NCI-H510A treated with DMSO at 0.1 percent for 48 hours (cell line): ENCODE measurements at regions not wholly inside any gene's neighbourhood (a gene's known extent, or its start where the extent isn't known, plus 50 kb on each side); places are given as distances from the start of the nearest gene placed in this dataset.

ENCODE experiments used
- DNase-seq: peaks from one replicate; lab custom pipeline; 2025; lab: John Stamatoyannopoulos, UW

DNA sequence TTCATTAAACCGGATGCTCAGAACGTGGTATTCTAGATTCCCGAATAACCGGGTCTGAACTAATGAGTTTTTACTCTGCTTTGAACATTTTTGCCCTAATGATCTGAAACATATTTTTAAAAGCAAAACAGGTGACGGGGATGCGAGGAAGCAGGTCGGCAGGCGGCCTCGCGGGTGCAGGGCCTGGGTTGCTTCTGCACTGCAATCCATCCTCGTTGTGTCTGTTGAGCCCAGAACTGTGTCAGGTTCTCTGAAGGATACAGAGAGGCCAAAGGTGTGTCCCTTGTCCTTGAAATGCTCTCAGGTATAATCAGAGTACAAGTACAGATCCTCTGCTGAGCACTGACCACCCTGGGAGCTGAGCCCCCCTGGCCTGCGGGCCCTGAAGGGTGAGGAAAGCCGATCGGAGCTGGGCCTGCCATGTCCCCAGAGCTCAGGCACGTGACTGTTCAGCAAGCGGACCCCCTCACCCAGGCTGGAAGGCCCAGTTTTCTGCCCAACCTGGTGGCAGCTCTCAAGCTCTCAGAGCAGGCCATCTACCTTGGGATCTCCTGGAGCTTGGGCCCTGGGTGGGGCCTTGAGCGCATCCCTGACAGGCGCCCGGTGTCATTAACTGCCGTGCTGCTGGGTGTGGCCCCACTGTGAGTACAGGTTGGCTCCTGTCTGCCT lies 151.8 kb downstream of the OLFM1 start:
- DNase-seq, result no peak

DNA sequence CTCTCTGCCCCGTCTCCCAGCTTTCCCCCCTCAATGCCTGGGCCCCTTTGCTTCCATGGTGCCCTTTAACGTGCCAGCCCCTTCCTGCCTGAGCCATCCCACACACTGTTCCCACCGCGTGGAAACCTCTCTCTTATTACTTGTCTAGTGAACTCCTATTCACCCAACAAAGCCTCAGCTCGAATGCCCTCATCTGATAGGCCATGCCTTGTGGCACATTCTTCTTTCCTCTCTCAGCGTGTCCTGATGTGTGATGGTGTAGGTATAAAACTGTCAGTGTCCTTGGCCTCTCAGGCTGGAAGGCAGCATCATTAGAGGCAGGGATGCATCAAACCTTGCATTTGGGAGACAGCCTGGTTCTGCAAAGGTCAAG lies 152.3 kb downstream of the OLFM1 start:
- DNase-seq, result no peak

DNA sequence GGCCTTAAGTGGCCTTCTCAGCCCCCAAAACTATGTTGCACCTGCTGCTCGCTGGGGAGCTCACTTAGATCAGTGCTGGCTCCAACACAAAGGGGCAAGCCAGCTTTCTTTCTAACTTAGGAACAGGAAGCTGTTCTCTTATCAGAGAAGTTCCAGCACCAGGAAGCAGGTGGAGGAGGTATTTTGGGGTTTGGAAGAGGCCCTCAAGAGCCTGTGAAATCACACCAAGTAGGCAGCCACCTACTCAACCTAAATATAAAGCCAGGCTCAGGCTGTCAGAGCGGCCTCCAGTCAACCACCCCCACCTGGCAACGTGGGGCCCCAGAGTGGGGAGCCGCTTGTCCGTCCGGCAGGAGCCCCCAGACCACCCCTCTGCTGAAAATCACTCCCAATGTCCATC lies 152.8 kb downstream of the OLFM1 start:
- no peak for DNase-seq

DNA sequence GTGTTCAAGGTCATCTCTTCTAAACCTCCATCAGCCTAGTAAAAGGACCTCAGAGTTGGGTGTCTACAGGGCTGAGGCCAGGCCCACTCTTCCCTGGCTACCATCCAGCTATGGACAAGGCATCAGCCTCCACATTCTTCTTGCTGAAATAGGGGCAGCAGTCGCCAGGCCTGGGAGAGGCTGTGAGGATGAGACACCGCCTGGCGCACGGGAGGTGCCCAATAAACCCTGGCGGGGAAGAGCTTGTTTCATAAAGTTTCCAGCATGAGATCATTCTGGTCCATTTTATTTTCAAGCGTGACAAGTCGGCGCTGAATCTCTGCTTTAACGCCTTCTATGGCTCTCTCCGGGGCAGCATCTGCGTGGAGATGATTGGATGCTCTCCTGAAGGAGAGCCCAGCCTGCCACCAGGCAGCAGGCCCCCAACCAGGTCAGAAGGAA lies 153.4 kb downstream of the OLFM1 start:
- DNase-seq, result no peak

DNA sequence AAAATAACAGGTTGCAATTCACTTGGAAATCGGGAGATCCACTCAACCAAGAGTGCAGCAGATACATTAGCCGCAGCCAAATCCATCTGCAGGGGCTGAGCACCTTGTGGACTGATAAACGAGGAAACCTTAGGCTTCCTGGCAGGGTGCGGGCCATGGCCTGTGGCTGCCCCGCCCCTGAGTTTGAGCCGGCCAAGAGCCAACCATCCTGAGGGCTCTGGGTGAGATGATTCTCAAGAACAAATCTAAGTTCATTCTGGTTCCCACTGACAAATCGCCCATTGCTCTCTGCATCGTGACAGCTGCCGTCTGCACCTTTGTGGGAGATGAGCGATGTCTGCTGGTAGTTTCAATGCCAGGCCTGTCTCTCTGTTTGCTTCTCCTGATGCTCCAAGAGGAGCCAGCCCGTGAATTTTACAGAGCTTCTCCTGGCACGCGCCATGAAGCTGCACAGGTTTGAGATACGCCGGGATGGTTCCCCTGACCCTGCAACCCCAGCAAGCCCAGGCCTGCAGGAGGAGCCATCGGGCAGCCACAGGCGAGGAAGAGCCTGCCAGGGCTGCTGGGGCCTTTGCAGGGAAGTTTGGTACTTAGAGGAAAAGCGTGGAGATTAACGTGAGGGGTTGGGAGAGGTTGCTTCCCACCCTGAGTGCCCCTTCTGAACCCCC lies 154.0 kb downstream of the OLFM1 start:
- DNase-seq, result no peak

DNA sequence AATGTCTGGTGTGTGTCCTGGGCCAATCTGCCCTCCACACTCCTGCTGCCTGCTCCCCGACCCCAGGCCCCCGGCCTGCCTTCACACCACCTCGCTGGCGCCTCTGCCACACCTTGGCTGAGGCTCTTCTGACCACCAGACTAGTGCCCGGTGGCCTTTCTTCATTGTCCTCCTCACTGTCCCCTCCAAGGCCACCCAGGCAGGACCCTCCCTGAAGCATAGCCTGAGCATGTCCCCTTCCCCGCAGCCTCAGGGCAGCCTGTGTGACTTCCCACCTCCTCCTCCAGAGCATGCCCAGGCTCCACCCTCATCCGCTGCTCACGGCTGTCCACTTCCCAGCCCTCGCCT lies 154.6 kb downstream of the OLFM1 start:
- DNase-seq, result no peak

DNA sequence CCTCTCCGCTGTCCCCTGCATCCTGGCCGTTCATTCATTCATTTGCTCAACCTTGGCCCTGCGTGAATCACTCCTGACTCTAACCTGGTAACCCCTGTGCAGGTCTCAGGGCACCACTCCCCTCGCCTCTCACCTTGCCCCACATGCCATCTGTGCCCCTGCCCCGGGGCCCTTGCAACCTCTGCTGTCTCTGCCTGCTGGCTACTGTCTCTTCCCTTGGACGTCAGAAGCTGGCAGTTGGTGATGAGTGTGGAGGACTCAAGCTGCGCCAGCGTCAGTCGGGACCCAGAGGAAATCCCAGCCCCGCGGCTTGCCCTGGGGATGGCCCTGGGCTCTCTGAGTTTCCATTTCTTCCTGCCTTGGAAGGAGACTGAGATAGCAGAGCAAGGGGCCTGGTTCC lies 154.9 kb downstream of the OLFM1 start:
- no peak for DNase-seq

DNA sequence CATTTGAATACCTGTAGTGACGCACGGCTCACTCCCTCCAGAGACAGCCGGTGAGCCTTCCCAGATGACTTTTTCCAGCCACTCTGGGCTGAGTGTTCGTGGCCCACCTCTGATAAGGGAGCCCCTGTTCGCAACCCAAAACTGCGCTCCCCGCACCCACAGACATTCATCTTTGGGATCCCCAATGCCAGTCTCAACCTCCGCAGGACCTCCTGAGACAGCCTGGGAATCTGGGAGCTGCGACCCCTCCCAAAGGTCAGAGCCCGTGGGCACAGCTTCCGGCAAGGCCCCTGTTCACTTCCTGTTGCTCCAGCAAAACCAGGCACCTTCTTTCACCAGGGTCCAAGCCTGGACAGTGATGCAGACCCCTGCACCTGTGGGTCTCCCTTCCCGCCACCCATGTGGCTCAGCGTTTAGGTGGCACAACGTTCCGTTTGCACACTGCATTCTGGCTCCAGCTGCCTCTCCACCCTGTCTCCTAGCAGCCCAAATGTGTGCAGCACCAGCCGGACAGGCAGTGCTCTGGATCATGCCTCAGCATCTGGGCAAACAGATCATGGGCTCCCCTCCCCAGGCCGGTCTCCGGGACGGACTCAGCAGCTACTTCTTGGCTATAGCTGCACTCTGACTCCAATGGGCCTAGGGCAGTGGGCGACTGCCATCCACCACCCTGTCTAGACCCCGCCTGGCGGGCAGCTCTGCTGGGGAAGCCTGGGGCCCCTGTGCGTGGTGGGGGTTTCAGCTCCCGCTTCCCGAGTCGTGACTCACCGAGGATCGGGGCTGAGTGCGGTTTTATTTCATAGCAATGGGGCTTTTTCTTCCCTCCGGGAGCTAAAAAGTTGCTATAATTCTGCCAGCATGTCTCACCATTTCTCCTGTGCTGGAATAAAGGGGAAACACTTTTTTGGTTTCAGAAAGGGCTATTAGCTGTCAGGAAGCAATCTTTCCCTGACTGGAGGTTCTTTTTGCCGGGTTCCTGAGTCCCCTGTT lies 156.0 kb downstream of the OLFM1 start:
- DNase-seq, result no peak

DNA sequence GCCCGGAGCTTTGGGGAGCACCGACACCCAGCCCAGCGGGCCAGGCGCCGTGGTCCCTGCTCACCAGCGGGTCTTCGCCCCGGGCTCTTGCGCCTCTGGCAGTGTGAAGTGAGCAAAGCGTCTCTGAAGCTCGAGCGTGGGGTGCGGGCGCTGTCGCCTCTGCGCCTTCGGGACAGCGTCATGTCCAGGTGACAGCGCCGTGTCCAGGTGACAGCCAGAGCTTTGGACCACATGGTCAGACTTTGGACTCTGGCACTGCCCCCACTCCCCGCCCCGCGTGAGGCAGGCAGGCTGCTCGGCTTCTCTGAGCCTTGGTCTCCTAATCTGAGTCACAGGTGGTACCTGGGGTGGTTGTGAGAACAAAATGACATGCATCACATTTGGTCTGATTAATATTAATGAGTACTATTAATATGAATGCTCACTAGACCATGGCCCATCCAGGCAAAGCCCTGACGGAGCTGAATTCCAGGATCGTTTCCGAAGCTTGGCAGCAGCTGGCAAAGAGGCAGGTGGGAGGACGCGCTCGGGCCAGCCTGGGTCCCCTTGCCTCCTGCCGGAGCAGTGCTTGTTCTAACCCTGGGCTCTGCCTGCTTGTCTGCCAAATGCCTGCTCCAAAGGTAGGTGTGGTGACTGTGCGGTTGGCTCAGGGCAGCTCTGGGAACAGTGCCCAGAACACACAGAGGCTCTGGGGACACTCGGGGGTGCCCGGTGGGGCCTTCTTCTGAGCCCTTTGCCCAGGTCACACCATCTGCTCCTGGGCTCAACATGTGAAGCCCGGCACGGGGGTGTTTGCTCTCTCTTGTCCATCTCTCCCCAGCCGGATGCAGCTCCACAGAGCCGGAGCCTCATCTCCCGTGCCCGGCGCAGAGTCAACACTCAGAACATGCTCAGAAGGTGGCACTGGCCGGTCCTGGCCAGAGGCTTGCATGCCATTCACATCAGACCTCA lies 157.1 kb downstream of the OLFM1 start:
- DNase-seq, result no peak

DNA sequence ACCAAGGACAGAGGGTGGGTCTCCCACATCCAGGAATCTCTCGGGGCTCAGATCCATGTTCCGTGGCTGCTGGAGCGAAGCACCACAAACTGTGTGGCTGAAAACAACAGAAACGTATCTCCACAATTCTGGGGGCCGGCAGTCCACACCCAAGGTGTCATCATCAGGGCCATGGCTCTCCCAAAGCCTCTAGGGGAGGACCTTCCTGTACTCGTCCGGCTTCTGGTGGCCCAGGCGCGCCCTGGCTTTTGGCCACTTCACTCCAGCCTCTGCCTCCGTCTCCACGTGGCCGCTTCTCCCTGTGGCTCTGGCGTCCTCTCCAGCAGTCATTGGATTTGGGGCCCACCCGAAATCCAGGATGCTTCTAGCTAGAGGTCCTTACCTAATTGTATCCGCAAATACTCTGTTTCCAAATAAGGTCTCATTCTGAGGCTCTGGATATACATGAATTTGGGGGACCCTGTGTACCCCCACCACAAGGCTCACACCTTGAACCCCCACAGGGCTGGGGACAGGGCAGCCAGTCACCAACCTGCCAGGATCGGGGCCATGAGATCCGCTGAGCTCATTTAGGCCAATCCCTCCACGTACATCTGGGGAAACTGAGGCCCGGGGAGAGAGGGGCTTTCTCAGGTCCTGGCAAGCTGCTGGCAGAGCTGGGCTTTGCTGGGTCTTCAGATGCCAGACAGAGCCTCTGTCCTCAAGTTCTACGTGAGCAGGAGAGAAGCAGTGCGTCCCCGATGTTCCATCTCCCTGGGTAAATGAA lies 158.2 kb downstream of the OLFM1 start:
- no peak for DNase-seq

DNA sequence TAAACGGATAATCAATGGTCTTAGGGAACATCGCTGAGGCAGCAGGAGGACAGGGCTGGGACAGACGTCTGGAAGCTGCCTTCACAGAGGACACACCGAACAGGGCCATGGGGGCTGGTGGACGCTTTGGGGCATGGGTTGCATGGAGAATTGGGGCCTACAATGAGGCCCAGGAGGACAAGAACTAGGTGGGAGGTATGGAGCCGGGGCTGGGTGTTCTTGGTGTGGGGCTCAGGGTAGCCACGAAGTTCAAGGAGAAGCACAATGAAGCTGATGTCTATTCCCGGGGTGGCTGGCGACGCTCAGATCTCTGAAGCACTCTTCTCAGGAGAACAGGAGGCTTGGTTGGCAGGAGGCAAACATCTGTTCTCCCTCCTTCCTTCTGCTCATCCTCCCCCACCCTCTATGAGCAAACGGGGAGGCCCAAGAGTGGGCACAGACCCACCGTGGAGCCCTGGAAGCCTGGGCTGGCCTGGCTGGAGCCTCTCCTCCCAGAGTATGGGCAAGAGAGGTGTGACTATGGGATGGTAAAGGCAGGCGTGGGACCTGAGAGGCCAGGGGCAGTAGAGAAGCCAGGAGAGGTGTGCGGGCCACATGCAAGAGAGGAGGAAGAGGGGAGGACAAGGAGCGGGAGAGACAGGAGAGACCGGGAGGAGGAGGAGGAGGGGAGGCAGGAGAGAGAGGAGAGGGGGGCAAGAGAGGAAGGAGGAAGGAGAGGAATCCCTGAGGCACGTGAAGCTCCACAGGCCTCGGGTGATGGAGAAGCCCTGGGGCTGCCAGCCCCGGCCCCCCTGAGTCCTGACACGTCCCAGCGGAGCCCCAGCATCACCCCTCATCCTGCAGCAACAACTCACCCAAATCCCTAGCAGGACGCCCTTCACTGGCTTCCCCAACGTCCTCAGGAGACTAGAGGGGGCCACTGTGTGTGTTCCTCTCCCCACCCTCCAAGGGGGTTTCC lies 159.1 kb downstream of the OLFM1 start:
- DNase-seq, result no peak

DNA sequence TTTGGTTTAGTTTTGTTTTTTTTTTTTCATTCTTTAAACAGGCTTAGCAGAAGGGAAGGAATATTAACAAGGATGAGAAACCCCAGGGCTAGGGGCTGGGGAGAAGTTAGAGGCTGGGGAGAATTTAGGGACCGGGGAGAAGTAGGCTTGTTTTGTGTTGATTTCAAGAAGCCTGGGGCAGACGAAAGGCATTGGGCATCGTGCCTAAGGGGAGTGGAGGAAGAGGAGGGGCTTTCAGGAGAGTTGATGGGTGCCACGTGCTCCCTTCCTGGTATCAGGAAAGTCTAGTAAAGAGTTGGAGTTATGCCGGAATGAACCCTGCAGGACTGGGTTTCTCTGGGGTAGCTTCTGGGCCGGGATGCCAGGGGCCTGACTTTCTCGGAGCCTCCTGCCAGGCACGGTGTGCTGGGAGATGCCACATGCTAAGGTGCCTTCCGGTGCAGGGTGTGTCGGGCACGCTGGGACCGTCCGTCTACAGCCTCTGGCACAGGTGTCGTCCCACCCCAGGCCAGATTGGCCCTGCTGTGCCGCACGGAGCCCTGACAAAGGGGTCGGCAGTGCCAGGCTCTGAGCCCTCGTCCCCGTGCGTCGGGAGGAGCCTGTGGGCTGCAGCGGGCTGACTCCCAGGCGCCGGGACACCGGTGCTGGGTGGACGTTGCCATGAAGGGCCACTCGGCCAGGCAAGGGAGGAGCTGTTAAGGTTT lies 159.9 kb downstream of the OLFM1 start:
- no peak for DNase-seq

DNA sequence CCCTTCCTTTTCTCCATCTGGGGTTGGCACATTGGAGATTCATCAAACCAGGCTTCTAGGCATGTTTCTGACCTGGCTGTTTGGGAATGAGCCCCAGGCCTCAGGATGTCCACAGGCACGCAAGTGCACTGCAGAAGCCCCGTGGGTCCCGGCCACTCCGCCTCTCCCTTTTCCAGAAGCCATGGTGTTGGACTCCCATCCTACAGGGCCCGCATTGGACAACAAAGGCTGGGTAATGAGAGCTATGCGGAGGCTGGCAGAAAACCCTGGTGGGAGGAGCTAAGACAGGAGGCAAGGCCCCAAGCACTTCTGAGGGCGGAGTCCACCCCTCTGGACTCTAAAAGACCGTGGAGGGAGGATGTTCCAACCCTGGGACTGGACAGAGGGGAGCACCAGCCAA lies 160.6 kb downstream of the OLFM1 start:
- DNase-seq, result no peak

DNA sequence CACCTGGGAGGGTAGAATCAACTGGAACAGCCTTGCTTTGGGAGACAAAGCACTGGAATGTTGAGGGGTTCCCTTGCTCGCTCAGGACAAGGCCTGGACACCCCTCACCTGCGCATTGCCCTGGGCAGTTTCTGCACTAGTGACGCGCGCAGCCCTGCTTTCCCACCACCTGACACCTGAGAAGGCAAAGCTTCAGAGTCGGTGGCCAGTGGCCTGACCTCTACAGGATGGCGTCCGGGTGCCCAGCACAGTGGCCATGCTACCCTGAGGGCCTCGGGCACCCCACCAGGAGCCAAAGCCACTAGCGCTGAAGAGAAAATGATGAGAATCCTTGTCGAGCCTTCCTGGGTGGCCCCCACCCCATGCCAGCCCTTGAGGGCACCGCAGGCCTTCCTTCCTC lies 161.3 kb downstream of the OLFM1 start:
- no peak for DNase-seq

DNA sequence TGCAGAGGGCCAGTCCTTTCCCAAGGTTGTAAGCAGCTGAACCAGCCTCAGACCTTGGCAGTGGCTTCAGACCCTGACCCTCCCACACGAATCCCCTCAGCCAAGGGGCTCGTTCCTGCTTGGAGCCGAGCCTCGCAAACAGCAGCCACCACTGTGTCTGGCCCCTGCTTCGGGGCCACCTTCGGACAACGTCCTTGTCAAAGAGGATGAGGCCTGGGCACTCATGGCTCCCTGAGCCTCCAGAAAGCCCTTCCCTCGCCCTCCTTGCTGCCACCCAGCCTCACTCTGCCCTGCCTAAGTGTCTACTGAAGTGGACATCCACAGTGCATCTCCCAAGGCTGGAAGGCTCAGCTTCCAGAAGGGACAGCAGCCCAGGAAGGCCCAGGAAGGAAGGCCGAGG lies 161.7 kb downstream of the OLFM1 start:
- DNase-seq, result no peak

DNA sequence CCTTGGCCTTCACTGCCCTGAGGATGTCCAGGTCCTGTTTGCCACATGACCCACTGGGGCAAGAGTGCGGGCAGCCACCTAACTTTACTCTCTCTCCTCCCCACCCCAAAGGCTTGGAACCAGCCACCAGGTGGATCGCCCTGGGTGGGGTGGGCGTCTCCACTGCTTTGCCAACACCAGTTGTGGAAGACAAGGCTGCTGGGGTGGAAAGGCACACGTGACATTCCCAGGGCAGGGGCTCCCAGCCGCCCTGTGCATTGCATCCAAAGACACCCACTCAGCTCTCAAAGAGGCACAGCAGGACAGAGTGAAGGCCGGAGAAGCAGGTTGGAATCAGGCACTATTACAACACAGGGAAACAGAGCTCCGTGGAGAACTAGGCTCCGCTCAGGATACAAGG lies 162.2 kb downstream of the OLFM1 start:
- no peak for DNase-seq

DNA sequence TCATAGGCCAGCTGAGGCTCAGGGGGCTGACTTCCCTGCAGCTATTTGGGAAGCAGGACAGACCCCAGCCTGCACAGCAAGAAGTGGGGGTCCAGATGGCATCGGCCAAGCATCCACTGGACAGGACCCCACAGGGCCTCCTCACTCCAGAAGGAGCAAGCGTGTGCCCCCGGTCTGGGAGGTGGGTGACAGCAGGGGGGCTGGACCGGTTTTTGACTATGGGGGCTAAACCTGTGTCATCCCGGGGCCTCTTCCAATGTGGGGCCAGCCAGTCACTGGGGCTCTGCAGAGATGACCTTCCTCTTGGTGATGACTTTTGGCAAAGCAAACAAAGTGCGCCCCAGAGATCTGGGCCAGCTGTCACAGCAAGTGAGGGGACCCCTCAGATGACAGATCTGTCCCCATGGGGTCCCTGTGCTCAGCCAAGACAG lies 163.9 kb downstream of the OLFM1 start:
- DNase-seq, result no peak

DNA sequence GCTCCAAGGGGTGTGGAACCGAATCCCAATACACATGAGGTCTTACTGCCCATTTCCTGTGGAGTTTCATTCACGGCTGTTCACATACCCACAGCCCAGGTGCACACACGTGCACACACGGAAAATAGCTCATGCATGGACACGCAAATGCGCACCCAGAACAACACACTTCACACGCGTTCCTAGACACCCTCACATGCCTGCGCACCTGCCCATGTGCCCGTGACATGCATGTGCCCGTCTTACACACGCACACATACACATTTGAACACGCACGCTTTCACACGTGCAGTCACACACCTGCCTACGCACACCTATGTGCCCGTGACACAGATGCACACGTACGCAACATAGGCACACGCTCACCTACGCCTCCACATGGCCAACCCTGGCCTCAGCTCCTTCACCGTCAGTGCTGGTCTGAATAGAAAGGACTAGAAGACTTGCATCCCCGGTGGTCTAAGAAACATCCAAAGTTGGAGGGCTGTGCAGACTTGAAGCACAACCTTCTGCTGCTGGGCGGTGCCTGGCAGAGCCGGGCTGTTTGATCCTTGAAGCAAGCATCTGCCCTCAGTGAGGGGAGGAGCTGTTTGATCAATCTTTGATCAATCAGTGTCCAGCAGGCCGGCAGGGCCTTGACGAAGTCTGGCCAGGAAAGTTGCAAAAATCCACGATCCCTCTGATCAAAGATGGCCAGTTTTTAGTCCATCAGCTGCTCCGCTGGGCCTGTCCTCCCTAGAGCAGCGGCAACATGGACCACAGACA lies 164.7 kb downstream of the OLFM1 start:
- no peak for DNase-seq

DNA sequence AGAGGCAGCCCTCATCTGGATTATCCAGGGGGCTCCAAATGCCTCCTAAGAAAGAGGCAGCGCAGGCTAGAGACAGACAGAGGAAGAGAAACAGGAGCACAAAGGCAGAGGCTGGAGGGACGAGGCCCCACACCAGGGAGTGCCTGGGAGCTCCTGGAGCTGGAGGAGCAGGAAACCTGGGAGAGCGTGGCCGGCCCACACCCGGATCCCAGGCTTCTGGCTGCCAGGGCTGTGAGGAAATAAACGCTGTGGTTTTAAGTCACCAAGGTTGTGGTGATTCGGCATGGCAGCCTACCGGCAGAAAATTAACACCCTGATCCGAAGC lies 165.5 kb downstream of the OLFM1 start:
- DNase-seq, result no peak
